ENCODE measurements at regions not wholly inside any gene's neighbourhood (a gene's known extent, or its start where the extent isn't known, plus 50 kb on each side); places are given as distances from the start of the nearest gene placed in this dataset.

GRCh38 chr17:63132459-63132911 lies 166.4 kb downstream of the TANC2 start:
- no peak for TF ChIP-seq CTCF (conservative IDR thresholded peaks at IDR 0.05)
- TF ChIP-seq EZH2 (IDR thresholded peaks at IDR 0.05; ENCODE audit: low read depth) = no peak
